ENCODE measurements at regions not wholly inside any gene's neighbourhood (a gene's known extent, or its start where the extent isn't known, plus 50 kb on each side); places are given as distances from the start of the nearest gene placed in this dataset.

GRCh38 chr2:188773075-188773474, 201.1 kb upstream of the COL3A1 start:
- H3K9me3 Mint-ChIP-seq (ENCODE audit: unreplicated experiment) = no peaks in the 10 kb centered on the region
- H3K4me3 Mint-ChIP-seq (ENCODE audit: unreplicated experiment) = no peak overlapping the region
- peak; percentile 77 for DNase-seq (ENCODE audit: unreplicated experiment)
- BruUV-seq (replicated peaks) = no TSS peak
- H3K27ac Mint-ChIP-seq (ENCODE audit: low read depth, unreplicated experiment) = no peak overlapping the region
- H3K4me1 Mint-ChIP-seq (ENCODE audit: insufficient read depth, unreplicated experiment) = peaks cover 19% of the 10 kb centered on the region
- H3K36me3 Mint-ChIP-seq (ENCODE audit: insufficient read depth, unreplicated experiment) = no peaks in the 10 kb centered on the region
- no peaks in the 10 kb centered on the region for H3K27me3 Mint-ChIP-seq (ENCODE audit: insufficient read depth, unreplicated experiment)
- TF ChIP-seq CTCF (IDR thresholded peaks at IDR 0.05; ENCODE audit: unreplicated experiment) = no peak
- POLR2A ChIA-PET = no interaction called here
- intact Hi-C loops (cut with micrococcal nuclease) = no loop called here
- CTCF ChIA-PET = no interaction called here

GRCh38 chr2:188776634-188777033, 197.5 kb upstream of the COL3A1 start:
- H3K27me3 Mint-ChIP-seq (ENCODE audit: insufficient read depth, unreplicated experiment) = no peaks in the 10 kb centered on the region
- TF ChIP-seq CTCF (IDR thresholded peaks at IDR 0.05; ENCODE audit: unreplicated experiment) = no peak
- no peak overlapping the region for H3K4me3 Mint-ChIP-seq (ENCODE audit: unreplicated experiment)
- no peak for DNase-seq (ENCODE audit: unreplicated experiment)
- no peaks in the 10 kb centered on the region for H3K36me3 Mint-ChIP-seq (ENCODE audit: insufficient read depth, unreplicated experiment)
- intact Hi-C loops (cut with micrococcal nuclease) = no loop called here
- ChIA-PET CTCF (no interaction called here), POLR2A (no interaction called here)
- no peak overlapping the region for H3K27ac Mint-ChIP-seq (ENCODE audit: low read depth, unreplicated experiment)
- BruUV-seq (replicated peaks) = no TSS peak
- peaks cover 19% of the 10 kb centered on the region for H3K4me1 Mint-ChIP-seq (ENCODE audit: insufficient read depth, unreplicated experiment)
- no peaks in the 10 kb centered on the region for H3K9me3 Mint-ChIP-seq (ENCODE audit: unreplicated experiment)

DNA sequence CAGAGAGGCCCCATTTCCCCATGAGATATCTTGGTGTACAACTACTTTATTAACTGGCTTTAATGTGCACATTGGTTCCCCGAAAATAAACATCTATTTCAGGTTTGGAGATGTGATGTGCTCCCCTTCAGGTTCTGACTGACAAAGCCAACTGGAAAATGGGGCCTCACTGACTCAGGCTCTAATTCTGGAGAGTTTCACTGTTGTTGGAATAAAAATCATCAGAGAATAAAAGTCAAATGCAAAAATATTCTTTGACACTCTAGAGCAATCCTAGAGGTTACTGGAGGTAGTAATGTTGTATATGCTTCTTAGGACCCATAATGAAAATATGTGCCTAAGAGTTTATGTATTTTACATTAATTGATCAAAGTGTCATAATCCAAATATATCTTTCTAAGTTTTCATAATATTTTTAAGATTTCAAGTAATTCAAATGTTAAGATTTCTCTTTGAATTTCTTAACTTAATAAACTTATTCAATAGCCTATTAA, 189.9 kb upstream of the COL3A1 start:
- peaks cover 37% of the 10 kb centered on the region for H3K4me1 Mint-ChIP-seq (ENCODE audit: insufficient read depth, unreplicated experiment)
- H3K27me3 Mint-ChIP-seq (ENCODE audit: insufficient read depth, unreplicated experiment) = no peaks in the 10 kb centered on the region
- ChIA-PET POLR2A (no interaction called here), CTCF (interaction anchor here (0.7 kb wide), 2 partner anchors 226 to 276 kb away, joined by 4 to 5 read pairs; no protein-coding TSS in a partner anchor)
- TF ChIP-seq CTCF (IDR thresholded peaks at IDR 0.05; ENCODE audit: unreplicated experiment) = no peak
- H3K4me3 Mint-ChIP-seq (ENCODE audit: unreplicated experiment) = no peak overlapping the region
- H3K9me3 Mint-ChIP-seq (ENCODE audit: unreplicated experiment) = no peaks in the 10 kb centered on the region
- H3K36me3 Mint-ChIP-seq (ENCODE audit: insufficient read depth, unreplicated experiment) = no peaks in the 10 kb centered on the region
- intact Hi-C loops (cut with micrococcal nuclease) = no loop called here
- DNase-seq (ENCODE audit: unreplicated experiment) = no peak
- BruUV-seq (replicated peaks) = no TSS peak
- H3K27ac Mint-ChIP-seq (ENCODE audit: low read depth, unreplicated experiment) = no peak overlapping the region

DNA sequence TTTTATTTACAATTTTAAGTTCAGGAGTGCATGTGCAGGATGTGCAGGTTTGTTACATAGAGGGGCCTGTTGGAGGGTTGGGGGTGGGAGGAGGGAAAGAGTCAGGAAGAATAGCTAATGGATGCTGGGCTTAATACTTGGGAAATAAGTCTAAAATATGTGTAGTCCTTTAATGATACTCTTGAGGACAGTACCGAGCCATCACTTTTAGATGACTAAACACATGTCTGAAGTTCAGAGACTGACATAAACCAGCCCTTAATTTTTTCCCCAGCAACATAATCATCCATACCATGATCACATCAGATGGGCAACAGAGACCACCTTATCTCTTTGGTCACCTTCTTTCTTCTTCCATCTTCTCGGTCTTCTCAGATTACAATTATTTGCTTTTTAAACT, 189.1 kb upstream of the COL3A1 start:
- H3K9me3 Mint-ChIP-seq (ENCODE audit: unreplicated experiment) = no peaks in the 10 kb centered on the region
- no peaks in the 10 kb centered on the region for H3K27me3 Mint-ChIP-seq (ENCODE audit: insufficient read depth, unreplicated experiment)
- H3K4me1 Mint-ChIP-seq (ENCODE audit: insufficient read depth, unreplicated experiment) = peaks cover 44% of the 10 kb centered on the region
- no peak overlapping the region for H3K4me3 Mint-ChIP-seq (ENCODE audit: unreplicated experiment)
- ChIA-PET POLR2A (interaction anchor here (0.5 kb wide), 1 partner anchor 594 kb away, joined by 3 read pairs; no protein-coding TSS in a partner anchor), CTCF (interaction anchor here (0.5 to 0.7 kb wide), 3 partner anchors 9 to 276 kb away, joined by 4 to 5 read pairs (median 5); no protein-coding TSS in a partner anchor)
- intact Hi-C loops (cut with micrococcal nuclease) = no loop called here
- TF ChIP-seq CTCF (IDR thresholded peaks at IDR 0.05; ENCODE audit: unreplicated experiment) = no peak
- no TSS peak for BruUV-seq (replicated peaks)
- no peak for DNase-seq (ENCODE audit: unreplicated experiment)
- no peaks in the 10 kb centered on the region for H3K36me3 Mint-ChIP-seq (ENCODE audit: insufficient read depth, unreplicated experiment)
- H3K27ac Mint-ChIP-seq (ENCODE audit: low read depth, unreplicated experiment) = no peak overlapping the region
